ENCODE measurements at regions not wholly inside any gene's neighbourhood (a gene's known extent, or its start where the extent isn't known, plus 50 kb on each side); places are given as distances from the start of the nearest gene placed in this dataset.

DNA sequence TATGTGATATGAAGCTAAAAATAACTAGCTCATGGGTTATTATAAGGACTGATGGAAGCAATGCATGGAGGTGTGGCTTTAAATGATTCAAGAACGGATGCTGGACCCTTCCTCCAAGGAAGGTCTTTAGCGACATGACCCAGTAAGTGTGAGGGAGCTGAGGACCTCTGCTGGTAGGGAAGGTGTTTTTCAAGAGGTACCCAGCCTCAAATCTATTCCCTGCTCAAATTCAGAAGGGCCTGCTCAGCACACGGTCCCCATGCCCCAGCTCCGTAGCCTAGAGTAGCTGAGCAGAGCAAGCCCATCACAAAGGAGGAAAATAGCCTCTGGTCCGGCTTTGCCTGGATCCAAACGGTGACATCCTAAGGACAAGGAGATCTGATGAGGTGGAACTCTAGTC is 266.2 kb upstream of the IGF1R start:
- Histone ChIP-seq H3K4me1 (ENCODE audit: low read length) (no peaks in the 10 kb centered on the region), H3K36me3 (replicated peaks; ENCODE audit: low read depth, low read length) (no peaks in the 10 kb centered on the region), H3K9me3 (ENCODE audit: insufficient read depth, low read length) (no peaks in the 10 kb centered on the region), H2AFZ (ENCODE audit: low read depth, low read length) (no peak overlapping the region), H3K27me3 (ENCODE audit: low read depth, low read length) (peaks cover 17% of the 10 kb centered on the region), H3K9ac (ENCODE audit: low read length) (no peak overlapping the region), H3K27ac (ENCODE audit: low read length) (no peak overlapping the region), H3K4me3 (ENCODE audit: low read length) (no peak overlapping the region), H3K4me2 (ENCODE audit: low read length) (no peak overlapping the region), H4K20me1 (ENCODE audit: insufficient read depth, low read length) (no peaks in the 10 kb centered on the region), H3K79me2 (ENCODE audit: low read length) (no peaks in the 10 kb centered on the region)
- TF ChIP-seq, protein P1, sequence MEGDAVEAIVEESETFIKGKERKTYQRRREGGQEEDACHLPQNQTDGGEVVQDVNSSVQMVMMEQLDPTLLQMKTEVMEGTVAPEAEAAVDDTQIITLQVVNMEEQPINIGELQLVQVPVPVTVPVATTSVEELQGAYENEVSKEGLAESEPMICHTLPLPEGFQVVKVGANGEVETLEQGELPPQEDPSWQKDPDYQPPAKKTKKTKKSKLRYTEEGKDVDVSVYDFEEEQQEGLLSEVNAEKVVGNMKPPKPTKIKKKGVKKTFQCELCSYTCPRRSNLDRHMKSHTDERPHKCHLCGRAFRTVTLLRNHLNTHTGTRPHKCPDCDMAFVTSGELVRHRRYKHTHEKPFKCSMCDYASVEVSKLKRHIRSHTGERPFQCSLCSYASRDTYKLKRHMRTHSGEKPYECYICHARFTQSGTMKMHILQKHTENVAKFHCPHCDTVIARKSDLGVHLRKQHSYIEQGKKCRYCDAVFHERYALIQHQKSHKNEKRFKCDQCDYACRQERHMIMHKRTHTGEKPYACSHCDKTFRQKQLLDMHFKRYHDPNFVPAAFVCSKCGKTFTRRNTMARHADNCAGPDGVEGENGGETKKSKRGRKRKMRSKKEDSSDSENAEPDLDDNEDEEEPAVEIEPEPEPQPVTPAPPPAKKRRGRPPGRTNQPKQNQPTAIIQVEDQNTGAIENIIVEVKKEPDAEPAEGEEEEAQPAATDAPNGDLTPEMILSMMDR (IDR thresholded peaks at IDR 0.05; ENCODE audit: low read depth, low read length), result no peak
- no peak for TF ChIP-seq EZH2phosphoT487 (IDR thresholded peaks at IDR 0.05; ENCODE audit: low read depth)

DNA sequence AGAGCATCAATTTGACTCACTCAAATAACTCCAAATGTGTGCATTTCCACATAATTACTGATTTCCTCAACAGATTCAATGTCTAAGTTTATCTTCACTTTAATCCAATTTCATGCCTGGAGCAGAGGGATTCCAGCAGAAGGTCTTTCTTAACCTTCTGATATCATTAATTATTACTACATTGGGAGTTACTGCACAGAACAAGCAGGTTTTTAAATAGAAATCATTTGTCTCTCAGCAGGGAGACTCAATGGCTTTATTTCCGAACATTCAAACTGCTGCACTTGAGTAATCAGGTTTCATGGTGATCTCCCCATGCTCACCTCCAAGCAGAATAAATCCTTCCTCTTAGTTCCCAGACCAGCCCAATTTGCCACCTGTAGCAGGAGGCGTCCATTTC is 264.8 kb upstream of the IGF1R start:
- no peak for TF ChIP-seq EZH2phosphoT487 (IDR thresholded peaks at IDR 0.05; ENCODE audit: low read depth)
- TF ChIP-seq, protein P1 (IDR thresholded peaks at IDR 0.05; ENCODE audit: low read depth, low read length), result no peak
- Histone ChIP-seq H3K79me2 (ENCODE audit: low read length) (no peaks in the 10 kb centered on the region), H2AFZ (ENCODE audit: low read depth, low read length) (no peak overlapping the region), H3K27me3 (ENCODE audit: low read depth, low read length) (peaks cover 21% of the 10 kb centered on the region), H3K9ac (ENCODE audit: low read length) (no peak overlapping the region), H3K9me3 (ENCODE audit: insufficient read depth, low read length) (no peaks in the 10 kb centered on the region), H3K36me3 (replicated peaks; ENCODE audit: low read depth, low read length) (no peaks in the 10 kb centered on the region), H3K4me1 (ENCODE audit: low read length) (no peaks in the 10 kb centered on the region), H3K27ac (ENCODE audit: low read length) (no peak overlapping the region), H4K20me1 (ENCODE audit: insufficient read depth, low read length) (no peaks in the 10 kb centered on the region), H3K4me2 (ENCODE audit: low read length) (no peak overlapping the region), H3K4me3 (ENCODE audit: low read length) (no peak overlapping the region)

DNA sequence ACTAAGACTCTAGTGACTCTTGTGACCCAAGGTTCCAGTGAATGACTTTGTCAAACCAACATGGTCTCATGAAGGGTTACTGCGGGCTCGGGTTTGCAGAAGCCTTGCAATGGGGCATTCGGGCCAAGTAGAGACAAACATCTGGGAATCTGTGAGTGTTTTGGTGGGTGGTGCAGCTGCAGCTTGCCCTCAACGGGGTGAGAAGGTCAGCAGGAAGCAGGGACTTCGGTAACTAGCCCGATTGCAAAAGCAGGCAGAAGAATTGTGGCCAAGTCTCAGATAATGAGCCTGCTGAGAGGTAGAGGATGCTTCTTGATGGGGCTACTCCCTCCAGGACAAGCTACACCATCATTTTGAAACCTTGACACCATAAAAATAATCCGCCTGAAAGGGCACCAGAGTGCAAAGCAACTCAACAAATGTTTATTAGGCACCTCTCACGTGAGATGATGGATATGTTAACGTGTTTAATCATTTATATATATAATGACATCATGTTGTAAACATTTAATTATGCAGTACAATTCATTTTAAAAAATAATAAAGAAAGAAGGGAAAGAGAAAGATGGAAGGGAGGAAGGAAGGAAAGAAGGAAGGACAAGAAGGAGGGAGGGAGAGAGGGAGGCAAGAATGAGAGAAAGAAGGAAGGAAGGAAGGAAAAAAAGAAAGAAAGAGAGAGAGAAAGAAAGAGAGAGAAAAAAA is 263.9 kb upstream of the IGF1R start:
- Histone ChIP-seq H3K36me3 (replicated peaks; ENCODE audit: low read depth, low read length) (no peaks in the 10 kb centered on the region), H4K20me1 (ENCODE audit: insufficient read depth, low read length) (no peaks in the 10 kb centered on the region), H3K4me1 (ENCODE audit: low read length) (no peaks in the 10 kb centered on the region), H2AFZ (ENCODE audit: low read depth, low read length) (no peak overlapping the region), H3K27ac (ENCODE audit: low read length) (no peak overlapping the region), H3K27me3 (ENCODE audit: low read depth, low read length) (peaks cover 21% of the 10 kb centered on the region), H3K4me2 (ENCODE audit: low read length) (no peak overlapping the region), H3K79me2 (ENCODE audit: low read length) (no peaks in the 10 kb centered on the region), H3K9me3 (ENCODE audit: insufficient read depth, low read length) (no peaks in the 10 kb centered on the region), H3K9ac (ENCODE audit: low read length) (no peak overlapping the region), H3K4me3 (ENCODE audit: low read length) (no peak overlapping the region)
- TF ChIP-seq, protein P1 (IDR thresholded peaks at IDR 0.05; ENCODE audit: low read depth, low read length), result no peak
- no peak for TF ChIP-seq EZH2phosphoT487 (IDR thresholded peaks at IDR 0.05; ENCODE audit: low read depth)

DNA sequence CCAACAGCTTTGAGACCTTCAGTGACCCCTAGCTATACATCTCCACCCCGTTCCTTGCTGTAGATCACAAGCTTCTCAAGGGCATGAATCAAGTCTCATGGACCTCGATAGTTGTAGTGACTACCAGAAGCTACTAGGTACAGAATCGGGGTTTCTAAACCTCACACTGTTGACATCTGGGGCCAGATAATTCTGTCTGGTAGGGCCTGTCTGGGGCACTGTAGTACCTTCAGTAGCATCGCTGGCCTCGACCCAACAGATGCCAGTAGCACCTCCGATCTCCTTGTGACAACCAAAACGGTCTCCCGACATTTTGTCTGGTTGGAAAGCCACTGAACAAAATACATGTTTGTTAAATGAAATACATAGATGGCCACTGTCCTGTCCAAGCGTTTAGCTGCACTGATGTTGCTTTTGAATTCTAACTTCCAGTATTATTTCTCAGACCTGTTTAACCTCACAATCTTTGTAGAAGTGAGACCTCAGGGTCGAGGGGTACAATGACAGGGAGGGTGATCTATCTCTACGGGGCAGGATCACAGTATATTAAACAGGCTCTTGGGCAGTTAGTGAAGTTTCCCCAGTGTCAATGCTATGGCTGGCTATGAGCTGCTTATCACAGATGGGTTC is 262.5 kb upstream of the IGF1R start:
- H3K4me3 ChIP-seq (ENCODE audit: low read length), result no peak overlapping the region
- H3K36me3 ChIP-seq (replicated peaks; ENCODE audit: low read depth, low read length), result no peaks in the 10 kb centered on the region
- H3K4me1 ChIP-seq (ENCODE audit: low read length), result no peaks in the 10 kb centered on the region
- H4K20me1 ChIP-seq (ENCODE audit: insufficient read depth, low read length), result no peaks in the 10 kb centered on the region
- H2AFZ ChIP-seq (ENCODE audit: low read depth, low read length), result no peak overlapping the region
- H3K27me3 ChIP-seq (ENCODE audit: low read depth, low read length), result peaks cover 21% of the 10 kb centered on the region
- H3K9ac ChIP-seq (ENCODE audit: low read length), result no peak overlapping the region
- H3K9me3 ChIP-seq (ENCODE audit: insufficient read depth, low read length), result no peaks in the 10 kb centered on the region
- H3K79me2 ChIP-seq (ENCODE audit: low read length), result no peaks in the 10 kb centered on the region
- no peak overlapping the region for H3K4me2 ChIP-seq (ENCODE audit: low read length)
- TF ChIP-seq, protein P1 (IDR thresholded peaks at IDR 0.05; ENCODE audit: low read depth, low read length), result no peak
- no peak for TF ChIP-seq EZH2phosphoT487 (IDR thresholded peaks at IDR 0.05; ENCODE audit: low read depth)
- H3K27ac ChIP-seq (ENCODE audit: low read length), result no peak overlapping the region

Data from OCI-LY3 (cell line).